ENCODE measurements at regions not wholly inside any gene's neighbourhood (a gene's known extent, or its start where the extent isn't known, plus 50 kb on each side); places are given as distances from the start of the nearest gene placed in this dataset.

DNA sequence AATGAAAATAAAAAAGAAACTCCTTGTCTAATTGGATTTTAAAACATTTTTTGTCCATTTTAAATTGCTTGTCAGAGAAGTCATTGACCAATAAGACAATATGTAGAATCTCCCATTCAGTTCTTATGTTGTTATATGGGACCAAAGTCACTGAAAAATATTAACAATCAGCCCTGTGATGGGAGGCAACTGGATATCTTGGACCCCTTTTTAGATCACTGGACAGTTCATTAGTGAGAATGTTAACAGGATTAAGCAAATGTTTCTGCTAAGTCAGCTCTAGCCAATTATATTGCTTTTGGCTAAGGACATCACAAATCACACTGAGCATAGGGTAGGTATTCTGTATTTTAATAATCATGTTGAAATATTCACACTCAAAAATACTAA is 609.1 kb upstream of the USP24 start:
- TF ChIP-seq, protein P1, sequence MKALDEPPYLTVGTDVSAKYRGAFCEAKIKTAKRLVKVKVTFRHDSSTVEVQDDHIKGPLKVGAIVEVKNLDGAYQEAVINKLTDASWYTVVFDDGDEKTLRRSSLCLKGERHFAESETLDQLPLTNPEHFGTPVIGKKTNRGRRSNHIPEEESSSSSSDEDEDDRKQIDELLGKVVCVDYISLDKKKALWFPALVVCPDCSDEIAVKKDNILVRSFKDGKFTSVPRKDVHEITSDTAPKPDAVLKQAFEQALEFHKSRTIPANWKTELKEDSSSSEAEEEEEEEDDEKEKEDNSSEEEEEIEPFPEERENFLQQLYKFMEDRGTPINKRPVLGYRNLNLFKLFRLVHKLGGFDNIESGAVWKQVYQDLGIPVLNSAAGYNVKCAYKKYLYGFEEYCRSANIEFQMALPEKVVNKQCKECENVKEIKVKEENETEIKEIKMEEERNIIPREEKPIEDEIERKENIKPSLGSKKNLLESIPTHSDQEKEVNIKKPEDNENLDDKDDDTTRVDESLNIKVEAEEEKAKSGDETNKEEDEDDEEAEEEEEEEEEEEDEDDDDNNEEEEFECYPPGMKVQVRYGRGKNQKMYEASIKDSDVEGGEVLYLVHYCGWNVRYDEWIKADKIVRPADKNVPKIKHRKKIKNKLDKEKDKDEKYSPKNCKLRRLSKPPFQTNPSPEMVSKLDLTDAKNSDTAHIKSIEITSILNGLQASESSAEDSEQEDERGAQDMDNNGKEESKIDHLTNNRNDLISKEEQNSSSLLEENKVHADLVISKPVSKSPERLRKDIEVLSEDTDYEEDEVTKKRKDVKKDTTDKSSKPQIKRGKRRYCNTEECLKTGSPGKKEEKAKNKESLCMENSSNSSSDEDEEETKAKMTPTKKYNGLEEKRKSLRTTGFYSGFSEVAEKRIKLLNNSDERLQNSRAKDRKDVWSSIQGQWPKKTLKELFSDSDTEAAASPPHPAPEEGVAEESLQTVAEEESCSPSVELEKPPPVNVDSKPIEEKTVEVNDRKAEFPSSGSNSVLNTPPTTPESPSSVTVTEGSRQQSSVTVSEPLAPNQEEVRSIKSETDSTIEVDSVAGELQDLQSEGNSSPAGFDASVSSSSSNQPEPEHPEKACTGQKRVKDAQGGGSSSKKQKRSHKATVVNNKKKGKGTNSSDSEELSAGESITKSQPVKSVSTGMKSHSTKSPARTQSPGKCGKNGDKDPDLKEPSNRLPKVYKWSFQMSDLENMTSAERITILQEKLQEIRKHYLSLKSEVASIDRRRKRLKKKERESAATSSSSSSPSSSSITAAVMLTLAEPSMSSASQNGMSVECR (CRISPR knock-in tag; IDR thresholded peaks at IDR 0.05; ENCODE audit: borderline replicate concordance): no peak
- TF ChIP-seq, protein P2, sequence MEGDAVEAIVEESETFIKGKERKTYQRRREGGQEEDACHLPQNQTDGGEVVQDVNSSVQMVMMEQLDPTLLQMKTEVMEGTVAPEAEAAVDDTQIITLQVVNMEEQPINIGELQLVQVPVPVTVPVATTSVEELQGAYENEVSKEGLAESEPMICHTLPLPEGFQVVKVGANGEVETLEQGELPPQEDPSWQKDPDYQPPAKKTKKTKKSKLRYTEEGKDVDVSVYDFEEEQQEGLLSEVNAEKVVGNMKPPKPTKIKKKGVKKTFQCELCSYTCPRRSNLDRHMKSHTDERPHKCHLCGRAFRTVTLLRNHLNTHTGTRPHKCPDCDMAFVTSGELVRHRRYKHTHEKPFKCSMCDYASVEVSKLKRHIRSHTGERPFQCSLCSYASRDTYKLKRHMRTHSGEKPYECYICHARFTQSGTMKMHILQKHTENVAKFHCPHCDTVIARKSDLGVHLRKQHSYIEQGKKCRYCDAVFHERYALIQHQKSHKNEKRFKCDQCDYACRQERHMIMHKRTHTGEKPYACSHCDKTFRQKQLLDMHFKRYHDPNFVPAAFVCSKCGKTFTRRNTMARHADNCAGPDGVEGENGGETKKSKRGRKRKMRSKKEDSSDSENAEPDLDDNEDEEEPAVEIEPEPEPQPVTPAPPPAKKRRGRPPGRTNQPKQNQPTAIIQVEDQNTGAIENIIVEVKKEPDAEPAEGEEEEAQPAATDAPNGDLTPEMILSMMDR (IDR thresholded peaks at IDR 0.05): no peak
- TF ChIP-seq ZNF423 (CRISPR knock-in tag; IDR thresholded peaks at IDR 0.05) (no peak), ZNF232 (CRISPR knock-in tag; IDR thresholded peaks at IDR 0.05) (no peak), NFYB (CRISPR knock-in tag; conservative IDR thresholded peaks at IDR 0.05; ENCODE audit: low read depth) (no peak)
- TF ChIP-seq, protein P3, sequence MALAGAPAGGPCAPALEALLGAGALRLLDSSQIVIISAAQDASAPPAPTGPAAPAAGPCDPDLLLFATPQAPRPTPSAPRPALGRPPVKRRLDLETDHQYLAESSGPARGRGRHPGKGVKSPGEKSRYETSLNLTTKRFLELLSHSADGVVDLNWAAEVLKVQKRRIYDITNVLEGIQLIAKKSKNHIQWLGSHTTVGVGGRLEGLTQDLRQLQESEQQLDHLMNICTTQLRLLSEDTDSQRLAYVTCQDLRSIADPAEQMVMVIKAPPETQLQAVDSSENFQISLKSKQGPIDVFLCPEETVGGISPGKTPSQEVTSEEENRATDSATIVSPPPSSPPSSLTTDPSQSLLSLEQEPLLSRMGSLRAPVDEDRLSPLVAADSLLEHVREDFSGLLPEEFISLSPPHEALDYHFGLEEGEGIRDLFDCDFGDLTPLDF (CRISPR knock-in tag; IDR thresholded peaks at IDR 0.05): no peak
